ENCODE measurements at regions not wholly inside any gene's neighbourhood (a gene's known extent, or its start where the extent isn't known, plus 50 kb on each side); places are given as distances from the start of the nearest gene placed in this dataset.
A peak's percentile ranks its signal among the peaks of the same experiment; 100 is the strongest.
"Not testable (repeated sequence)": the region's sequence is repeated elsewhere in the genome, so short reads cannot be mapped to it uniquely, and the experiment has no call there.

- FAIRE-seq (no peak), DNase-seq (no peak)
- Histone ChIP-seq H3K27me3 (ENCODE audit: control insufficient read depth, insufficient read depth, low read length) (no peaks in the 10 kb centered on the region), H3K9me3 (ENCODE audit: control insufficient read depth in 2 of 3, insufficient read depth in 1 of 3, low read length in 3 of 3) (no peaks in the 10 kb centered on the region), H3K4me3 (ENCODE audit: low read length in 3 of 3) (no peak overlapping the region), H3K4me1 (ENCODE audit: control insufficient read depth in 2 of 3, insufficient read depth in 2 of 3, low read depth in 1 of 3, low read length in 3 of 3) (no peaks in the 10 kb centered on the region), H3K27ac (ENCODE audit: low read depth in 2 of 2, low read length in 2 of 2) (no peak overlapping the region), H3K36me3 (ENCODE audit: control insufficient read depth in 2 of 3, insufficient read depth in 3 of 3, low read length in 3 of 3) (no peaks in the 10 kb centered on the region), H3K9ac (ENCODE audit: low read length in 3 of 3) (no peak overlapping the region)
- intact Hi-C loops (cut with DNase I) = no loop called here
- TF ChIP-seq, protein P1, sequence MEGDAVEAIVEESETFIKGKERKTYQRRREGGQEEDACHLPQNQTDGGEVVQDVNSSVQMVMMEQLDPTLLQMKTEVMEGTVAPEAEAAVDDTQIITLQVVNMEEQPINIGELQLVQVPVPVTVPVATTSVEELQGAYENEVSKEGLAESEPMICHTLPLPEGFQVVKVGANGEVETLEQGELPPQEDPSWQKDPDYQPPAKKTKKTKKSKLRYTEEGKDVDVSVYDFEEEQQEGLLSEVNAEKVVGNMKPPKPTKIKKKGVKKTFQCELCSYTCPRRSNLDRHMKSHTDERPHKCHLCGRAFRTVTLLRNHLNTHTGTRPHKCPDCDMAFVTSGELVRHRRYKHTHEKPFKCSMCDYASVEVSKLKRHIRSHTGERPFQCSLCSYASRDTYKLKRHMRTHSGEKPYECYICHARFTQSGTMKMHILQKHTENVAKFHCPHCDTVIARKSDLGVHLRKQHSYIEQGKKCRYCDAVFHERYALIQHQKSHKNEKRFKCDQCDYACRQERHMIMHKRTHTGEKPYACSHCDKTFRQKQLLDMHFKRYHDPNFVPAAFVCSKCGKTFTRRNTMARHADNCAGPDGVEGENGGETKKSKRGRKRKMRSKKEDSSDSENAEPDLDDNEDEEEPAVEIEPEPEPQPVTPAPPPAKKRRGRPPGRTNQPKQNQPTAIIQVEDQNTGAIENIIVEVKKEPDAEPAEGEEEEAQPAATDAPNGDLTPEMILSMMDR (IDR thresholded peaks at IDR 0.05; ENCODE audit: borderline replicate concordance, extremely low read depth, insufficient read depth) = no peak
Measured at GRCh38 chr2:194291104-194291503, 1365.9 kb upstream of the SLC39A10 start.

DNA sequence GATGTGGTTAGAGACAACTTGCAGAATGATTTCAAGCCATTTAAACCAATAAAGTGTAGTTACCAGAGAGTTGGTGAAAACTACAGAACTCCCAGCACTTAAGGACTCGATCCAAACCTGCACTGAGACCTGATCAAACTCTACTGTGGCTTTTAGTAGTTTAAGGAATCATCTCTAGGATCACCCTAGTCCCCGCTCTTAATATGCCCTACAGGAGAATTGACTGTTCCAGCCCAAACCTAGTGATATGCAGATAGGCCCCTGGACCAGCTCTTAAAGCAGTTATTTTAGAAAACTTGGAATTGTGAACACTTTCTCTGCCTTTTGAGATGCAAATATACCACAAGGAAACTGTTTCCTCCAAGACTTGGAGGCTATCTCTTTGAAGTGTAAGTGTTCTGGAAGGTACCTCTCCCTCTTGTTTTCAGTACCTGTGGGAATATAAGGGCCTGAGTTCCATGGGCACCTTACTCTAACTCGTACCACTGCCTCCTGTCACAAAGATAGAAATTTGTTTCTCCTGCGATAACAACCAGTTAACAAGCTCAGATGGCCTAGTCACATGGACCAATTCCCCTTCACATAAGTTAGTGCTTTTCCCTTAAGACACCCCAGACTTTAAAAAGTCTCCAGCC lies 1367.2 kb upstream of the SLC39A10 start:
- no peak overlapping the region for H3K9ac ChIP-seq (ENCODE audit: low read length in 3 of 3)
- no peaks in the 10 kb centered on the region for H3K27me3 ChIP-seq (ENCODE audit: control insufficient read depth, insufficient read depth, low read length)
- no peaks in the 10 kb centered on the region for H3K9me3 ChIP-seq (ENCODE audit: control insufficient read depth in 2 of 3, insufficient read depth in 1 of 3, low read length in 3 of 3)
- no peaks in the 10 kb centered on the region for H3K36me3 ChIP-seq (ENCODE audit: control insufficient read depth in 2 of 3, insufficient read depth in 3 of 3, low read length in 3 of 3)
- no peak overlapping the region for H3K4me3 ChIP-seq (ENCODE audit: low read length in 3 of 3)
- H3K27ac ChIP-seq (ENCODE audit: low read depth in 2 of 2, low read length in 2 of 2) = no peak overlapping the region
- H3K4me1 ChIP-seq (ENCODE audit: control insufficient read depth in 2 of 3, insufficient read depth in 2 of 3, low read depth in 1 of 3, low read length in 3 of 3) = no peaks in the 10 kb centered on the region
- DNase-seq = no peak
- intact Hi-C loops (cut with DNase I) = no loop called here
- TF ChIP-seq, protein P1 (IDR thresholded peaks at IDR 0.05; ENCODE audit: borderline replicate concordance, extremely low read depth, insufficient read depth) = no peak
- no peak for FAIRE-seq

- H3K4me1 ChIP-seq (ENCODE audit: control insufficient read depth in 2 of 3, insufficient read depth in 2 of 3, low read depth in 1 of 3, low read length in 3 of 3); H3K9me3 ChIP-seq (ENCODE audit: control insufficient read depth in 2 of 3, insufficient read depth in 1 of 3, low read length in 3 of 3); intact Hi-C loops (cut with DNase I); H3K36me3 ChIP-seq (ENCODE audit: control insufficient read depth in 2 of 3, insufficient read depth in 3 of 3, low read length in 3 of 3); H3K27ac ChIP-seq (ENCODE audit: low read depth in 2 of 2, low read length in 2 of 2); H3K4me3 ChIP-seq (ENCODE audit: low read length in 3 of 3); FAIRE-seq; H3K27me3 ChIP-seq (ENCODE audit: control insufficient read depth, insufficient read depth, low read length); H3K9ac ChIP-seq (ENCODE audit: low read length in 3 of 3): not testable (repeated sequence)
- peak in 1 of 5 donors; percentile 15 for DNase-seq
Measured at GRCh38 chr2:194276667-194277066, 1380.4 kb upstream of the SLC39A10 start.

DNA sequence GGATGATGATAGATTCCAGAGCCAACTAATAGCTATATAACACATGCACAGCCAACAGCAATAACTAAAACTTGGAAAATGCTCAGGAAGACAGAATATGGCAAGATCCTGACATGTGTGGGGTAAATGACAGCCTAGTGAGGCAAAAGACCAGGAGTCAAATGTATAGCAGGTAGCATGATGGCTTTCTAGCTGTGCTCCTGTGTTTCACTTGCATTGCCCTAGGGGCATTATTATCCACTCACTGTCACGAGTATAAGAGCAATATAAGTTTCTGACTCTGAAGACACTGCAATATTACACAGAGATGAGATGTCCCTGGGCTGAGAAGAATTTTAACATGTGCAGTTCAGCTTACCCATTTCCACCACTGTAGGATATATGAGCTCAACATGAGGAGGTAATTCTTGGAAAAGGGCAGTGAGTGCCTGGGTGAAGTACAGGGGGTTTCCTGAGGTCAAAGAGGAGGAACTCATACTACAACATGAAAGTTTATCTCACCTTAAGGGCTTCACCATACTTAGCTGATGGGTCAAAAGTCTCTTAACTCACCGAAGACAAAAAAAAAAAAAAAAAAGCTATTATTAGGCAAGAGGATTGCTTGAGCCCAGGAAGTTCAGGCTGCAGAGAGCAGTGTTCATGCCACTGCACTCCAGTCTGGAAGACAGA lies 1385.6 kb upstream of the SLC39A10 start:
- no peak for FAIRE-seq
- intact Hi-C loops (cut with DNase I) = no loop called here
- DNase-seq = no peak

More for the DNA sequence above, 1385.6 kb upstream of the SLC39A10 start:
- H3K36me3 ChIP-seq (ENCODE audit: control insufficient read depth in 2 of 3, insufficient read depth in 3 of 3, low read length in 3 of 3) = no peaks in the 10 kb centered on the region
- H3K4me3 ChIP-seq (ENCODE audit: low read length in 3 of 3) = no peak overlapping the region
- no peaks in the 10 kb centered on the region for H3K27me3 ChIP-seq (ENCODE audit: control insufficient read depth, insufficient read depth, low read length)
- H3K9me3 ChIP-seq (ENCODE audit: control insufficient read depth in 2 of 3, insufficient read depth in 1 of 3, low read length in 3 of 3) = no peaks in the 10 kb centered on the region
- no peak overlapping the region for H3K9ac ChIP-seq (ENCODE audit: low read length in 3 of 3)
- TF ChIP-seq, protein P1 (IDR thresholded peaks at IDR 0.05; ENCODE audit: borderline replicate concordance, extremely low read depth, insufficient read depth) = no peak
- no peak overlapping the region for H3K27ac ChIP-seq (ENCODE audit: low read depth in 2 of 2, low read length in 2 of 2)
- H3K4me1 ChIP-seq (ENCODE audit: control insufficient read depth in 2 of 3, insufficient read depth in 2 of 3, low read depth in 1 of 3, low read length in 3 of 3) = no peaks in the 10 kb centered on the region
